Effector memory CD8-positive, alpha-beta T cell (primary cell): ENCODE measurements at regions not wholly inside any gene's neighbourhood (a gene's known extent, or its start where the extent isn't known, plus 50 kb on each side); places are given as distances from the start of the nearest gene placed in this dataset.
A peak's percentile ranks its signal among the peaks of the same experiment; 100 is the strongest.

Experiments used
- ATAC-seq: fragments of 150-1000 bp; cut with Tn5 transposase; replicated peaks from 2 replicates; pipeline ENCODE4 v1.10.0; 2021; ENCODE audit warnings: mild to moderate bottlenecking, moderate library complexity
- DNase-seq, 3 experiments: peaks; one replicate each; pipeline ENCODE4 v3.0.0; 2021
- H3K27ac Mint-ChIP-seq, 2 donors: one replicate each; pipeline ENCODE4 v1.8.0; 2022; ENCODE audit warnings: mild to moderate bottlenecking in 2 of 2, mixed read lengths in 2 of 2, moderate library complexity in 2 of 2
- H3K27me3 Mint-ChIP-seq, 2 donors: one replicate each; pipeline ENCODE4 v1.8.0; 2022; ENCODE audit warnings: mixed read lengths in 2 of 2
- H3K36me3 Mint-ChIP-seq: one replicate; pipeline ENCODE4 v1.8.0; 2022; ENCODE audit warnings: mild to moderate bottlenecking, moderate library complexity, mixed read lengths; ENCODE audit not compliant: insufficient read depth
- H3K4me1 Mint-ChIP-seq, 2 donors: one replicate each; pipeline ENCODE4 v1.8.0; 2022; ENCODE audit warnings: low read depth in 2 of 2, mixed read lengths in 2 of 2
- H3K4me3 Mint-ChIP-seq, 2 donors: one replicate each; pipeline ENCODE4 v1.8.0; 2022; ENCODE audit warnings: mild to moderate bottlenecking in 2 of 2, mixed read lengths in 2 of 2, moderate library complexity in 2 of 2
- H3K9me3 Mint-ChIP-seq, 2 donors: one replicate each; pipeline ENCODE4 v1.8.0; 2022; ENCODE audit warnings: mixed read lengths in 2 of 2

DNA sequence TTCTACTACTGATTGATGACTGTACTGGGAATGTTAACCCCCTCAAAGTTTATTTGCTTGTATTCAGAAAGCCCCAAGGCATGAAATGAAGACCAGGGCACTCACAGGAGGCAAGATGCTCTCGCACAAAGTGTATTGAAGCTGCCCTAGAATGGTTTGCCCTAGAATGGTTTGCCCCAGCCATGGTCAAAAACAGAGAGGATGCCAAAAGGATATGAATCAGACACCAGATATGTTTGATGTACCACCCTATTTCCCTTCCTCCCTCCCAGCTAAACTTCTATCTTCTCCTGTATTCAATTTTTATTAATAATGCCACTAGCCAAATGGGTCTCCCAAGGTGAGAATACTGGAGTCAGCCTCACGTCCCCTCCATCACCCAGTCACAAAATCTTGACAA, 101.3 kb downstream of the TMCO5A start:
- Mint-ChIP-seq H3K4me1 (peaks cover 0 to 7% of the 10 kb centered on the region in 2 donors), H3K27ac (no peak overlapping the region), H3K27me3 (peaks cover 5 to 45% of the 10 kb centered on the region in 2 donors), H3K9me3 (peaks cover 0 to 2% of the 10 kb centered on the region in 2 donors), H3K4me3 (no peak overlapping the region), H3K36me3 (no peaks in the 10 kb centered on the region)
- no peak for DNase-seq
- no peak for ATAC-seq

DNA sequence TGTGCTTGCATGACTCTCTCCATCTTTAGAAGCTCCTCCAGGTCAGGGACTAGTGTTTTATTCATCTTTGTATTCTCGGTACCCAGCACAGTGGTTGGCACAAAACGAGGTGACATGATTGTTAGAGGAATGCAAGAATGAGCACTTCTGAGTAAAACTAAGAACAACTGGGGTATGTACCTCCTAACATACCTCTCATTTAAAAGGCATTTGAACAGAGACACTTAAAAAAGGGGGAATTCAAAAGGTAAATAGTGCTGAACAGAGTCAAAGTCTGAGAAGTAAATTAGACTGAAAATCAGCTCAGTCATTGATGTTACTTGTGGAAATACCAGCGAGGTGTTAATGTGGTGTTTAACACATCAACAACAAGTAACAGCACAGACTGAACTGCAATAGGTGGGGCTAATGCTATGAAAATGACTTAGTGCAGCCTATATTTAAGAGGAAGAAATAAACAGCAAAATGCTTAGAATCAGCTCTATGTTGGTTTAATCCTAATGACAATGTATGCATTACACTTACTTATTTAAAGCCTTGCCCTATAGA, 102.4 kb downstream of the TMCO5A start:
- Mint-ChIP-seq H3K4me1 (peaks cover 0 to 7% of the 10 kb centered on the region in 2 donors), H3K4me3 (no peak overlapping the region)

DNA sequence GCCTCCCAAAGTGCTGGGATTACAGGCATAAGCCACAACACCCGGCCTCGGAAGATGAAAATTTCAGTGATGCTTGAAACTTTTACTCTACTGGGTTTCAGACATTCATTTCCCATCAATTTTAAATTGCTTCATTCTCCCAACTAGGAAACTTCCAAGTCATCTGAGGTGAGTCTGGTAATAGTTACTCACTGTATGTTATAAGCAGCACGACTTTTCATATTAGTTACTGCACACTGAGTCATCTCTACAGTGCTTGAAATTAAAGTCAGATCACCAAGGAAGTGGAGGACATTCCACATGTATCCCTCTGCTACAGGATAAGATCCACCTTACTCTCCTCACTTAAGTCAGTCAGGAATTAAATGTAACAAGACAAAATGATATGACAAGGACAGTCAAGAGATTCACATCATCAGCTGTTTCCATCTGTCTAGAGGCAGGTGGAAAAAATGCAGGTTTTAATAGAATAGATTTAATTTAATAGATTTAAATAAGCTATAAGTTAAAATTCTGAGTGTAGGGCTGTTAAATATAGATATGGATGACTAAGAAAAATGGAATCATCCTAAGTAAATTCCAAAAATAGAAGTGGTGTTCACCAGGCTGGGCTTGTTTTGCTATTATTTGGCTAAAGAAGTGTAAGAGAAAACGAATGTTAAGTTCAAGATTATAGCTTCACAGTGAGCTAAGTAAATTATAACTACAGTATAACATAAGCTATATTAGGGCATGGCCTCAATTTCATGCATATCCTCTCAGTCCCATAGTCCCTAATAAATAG, 104.4 kb downstream of the TMCO5A start:
- DNase-seq (no peak), ATAC-seq (no peak)
- Mint-ChIP-seq H3K27ac (no peak overlapping the region), H3K4me1 (peaks cover 2 to 12% of the 10 kb centered on the region in 2 donors), H3K36me3 (no peaks in the 10 kb centered on the region), H3K9me3 (no peaks in the 10 kb centered on the region), H3K27me3 (peaks cover 0 to 47% of the 10 kb centered on the region in 2 donors), H3K4me3 (no peak overlapping the region)

More for the DNA sequence above, 102.4 kb downstream of the TMCO5A start:
- Mint-ChIP-seq H3K27ac (no peak overlapping the region), H3K36me3 (no peaks in the 10 kb centered on the region), H3K27me3 (peaks cover 0 to 37% of the 10 kb centered on the region in 2 donors), H3K9me3 (no peaks in the 10 kb centered on the region)
- DNase-seq (no peak), ATAC-seq (no peak)

DNA sequence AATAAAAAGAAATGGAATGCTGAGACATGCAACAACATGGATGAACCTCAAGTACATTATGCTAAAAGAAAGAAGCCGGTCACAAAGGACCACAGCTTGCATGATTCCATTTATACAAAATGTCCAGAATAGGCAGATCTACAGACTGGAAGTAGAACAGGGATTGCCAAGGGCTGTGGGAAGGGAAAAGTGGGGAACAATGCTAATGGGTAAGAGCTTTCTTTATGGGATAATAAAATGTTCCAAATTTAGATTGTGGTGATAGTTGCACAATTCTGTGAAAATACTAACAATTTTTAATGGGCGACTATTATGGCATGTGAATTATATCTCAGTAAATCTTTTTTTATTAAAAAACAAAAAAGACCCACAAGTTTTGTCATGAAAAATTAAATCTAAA, 106.2 kb downstream of the TMCO5A start:
- no peak overlapping the region for H3K27ac Mint-ChIP-seq
- peaks cover 0 to 39% of the 10 kb centered on the region in 2 donors for H3K27me3 Mint-ChIP-seq
- no peaks in the 10 kb centered on the region for H3K9me3 Mint-ChIP-seq
- ATAC-seq: no peak
- no peaks in the 10 kb centered on the region for H3K36me3 Mint-ChIP-seq
- peaks cover 2 to 12% of the 10 kb centered on the region in 2 donors for H3K4me1 Mint-ChIP-seq
- no peak for DNase-seq
- no peak overlapping the region for H3K4me3 Mint-ChIP-seq

DNA sequence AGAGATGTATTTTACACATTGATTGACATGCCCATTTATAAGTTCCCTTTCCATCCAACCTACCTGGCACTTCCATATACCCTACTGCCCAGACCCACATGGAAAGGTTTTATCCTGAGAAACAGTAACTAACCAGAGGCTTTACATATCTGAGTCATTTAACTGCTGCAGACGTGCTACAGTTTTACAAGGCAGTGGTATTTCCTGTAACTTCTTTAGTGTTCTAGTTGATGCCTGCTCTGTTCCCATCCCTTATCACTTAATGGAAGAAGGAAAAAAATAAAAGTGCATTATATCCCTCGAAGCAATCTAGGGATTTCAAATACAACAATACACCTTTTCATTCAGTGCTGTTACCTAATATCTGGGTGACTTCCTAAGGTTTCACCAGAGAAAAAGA, 107.1 kb downstream of the TMCO5A start:
- H3K36me3 Mint-ChIP-seq: no peaks in the 10 kb centered on the region
- ATAC-seq: no peak
- DNase-seq: no peak
- H3K4me1 Mint-ChIP-seq: peaks cover 2 to 7% of the 10 kb centered on the region in 2 donors
- H3K27ac Mint-ChIP-seq: no peak overlapping the region
- H3K4me3 Mint-ChIP-seq: no peak overlapping the region
- H3K9me3 Mint-ChIP-seq: no peaks in the 10 kb centered on the region
- H3K27me3 Mint-ChIP-seq: peaks cover 0 to 31% of the 10 kb centered on the region in 2 donors

DNA sequence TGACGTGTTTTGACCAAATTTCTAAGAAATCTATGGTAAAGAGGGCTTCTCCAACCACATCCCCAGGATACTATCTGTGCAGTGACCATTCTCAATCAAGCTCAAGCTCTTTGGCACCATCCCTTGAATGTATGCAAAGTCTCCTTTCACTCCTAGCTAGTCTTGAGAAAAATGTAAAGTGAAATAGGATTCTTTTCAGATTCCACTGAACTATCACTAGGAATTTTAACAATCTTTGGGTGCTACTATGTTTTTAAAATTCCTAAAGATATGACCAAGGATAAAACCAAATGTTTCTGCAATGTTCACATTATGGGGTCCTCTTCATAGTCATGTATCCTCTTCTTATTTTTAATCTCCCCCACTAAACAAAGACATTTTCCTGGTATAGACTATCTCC, 107.8 kb downstream of the TMCO5A start:
- ATAC-seq: no peak
- peaks cover 2 to 5% of the 10 kb centered on the region in 2 donors for H3K4me1 Mint-ChIP-seq
- no peaks in the 10 kb centered on the region for H3K9me3 Mint-ChIP-seq
- H3K27me3 Mint-ChIP-seq: peaks cover 0 to 24% of the 10 kb centered on the region in 2 donors
- DNase-seq: no peak
- H3K27ac Mint-ChIP-seq: no peak overlapping the region
- H3K4me3 Mint-ChIP-seq: no peak overlapping the region
- no peaks in the 10 kb centered on the region for H3K36me3 Mint-ChIP-seq

DNA sequence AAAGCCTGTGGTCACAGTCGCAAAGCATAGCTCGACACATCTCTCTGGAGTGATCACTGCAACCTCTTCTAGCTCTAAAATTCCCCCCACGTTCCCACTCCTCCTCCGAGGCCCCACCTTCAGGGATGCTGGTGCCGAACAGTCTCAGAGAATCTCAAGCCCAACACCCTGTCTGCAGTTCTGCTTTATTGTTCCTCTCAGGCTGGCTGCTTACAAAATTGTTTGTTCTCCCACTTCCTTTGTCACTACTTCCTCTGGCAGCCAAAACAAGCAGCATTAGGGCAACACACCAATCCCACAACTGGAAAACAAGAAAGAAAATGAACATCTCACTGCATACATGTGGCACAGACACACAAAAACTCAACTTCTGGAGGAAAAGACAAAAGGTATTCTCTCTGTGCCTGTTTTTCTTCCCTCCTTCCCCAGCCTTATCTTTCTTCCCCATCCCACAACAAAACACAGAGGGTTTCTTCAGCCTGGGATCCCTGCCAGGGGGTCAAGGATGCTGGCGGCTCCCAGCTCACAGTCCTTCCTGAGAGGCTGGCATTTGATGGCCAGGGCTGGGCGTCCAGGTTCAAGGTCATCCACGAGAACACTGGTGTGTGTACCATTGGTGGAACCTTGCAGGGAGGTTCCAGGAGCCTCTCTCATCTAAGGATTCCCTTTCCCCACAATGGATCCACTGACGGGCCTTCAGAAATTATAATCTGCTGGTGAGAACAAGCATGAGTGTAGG, 108.4 kb downstream of the TMCO5A start:
- peaks cover 0 to 21% of the 10 kb centered on the region in 2 donors for H3K27me3 Mint-ChIP-seq

DNA sequence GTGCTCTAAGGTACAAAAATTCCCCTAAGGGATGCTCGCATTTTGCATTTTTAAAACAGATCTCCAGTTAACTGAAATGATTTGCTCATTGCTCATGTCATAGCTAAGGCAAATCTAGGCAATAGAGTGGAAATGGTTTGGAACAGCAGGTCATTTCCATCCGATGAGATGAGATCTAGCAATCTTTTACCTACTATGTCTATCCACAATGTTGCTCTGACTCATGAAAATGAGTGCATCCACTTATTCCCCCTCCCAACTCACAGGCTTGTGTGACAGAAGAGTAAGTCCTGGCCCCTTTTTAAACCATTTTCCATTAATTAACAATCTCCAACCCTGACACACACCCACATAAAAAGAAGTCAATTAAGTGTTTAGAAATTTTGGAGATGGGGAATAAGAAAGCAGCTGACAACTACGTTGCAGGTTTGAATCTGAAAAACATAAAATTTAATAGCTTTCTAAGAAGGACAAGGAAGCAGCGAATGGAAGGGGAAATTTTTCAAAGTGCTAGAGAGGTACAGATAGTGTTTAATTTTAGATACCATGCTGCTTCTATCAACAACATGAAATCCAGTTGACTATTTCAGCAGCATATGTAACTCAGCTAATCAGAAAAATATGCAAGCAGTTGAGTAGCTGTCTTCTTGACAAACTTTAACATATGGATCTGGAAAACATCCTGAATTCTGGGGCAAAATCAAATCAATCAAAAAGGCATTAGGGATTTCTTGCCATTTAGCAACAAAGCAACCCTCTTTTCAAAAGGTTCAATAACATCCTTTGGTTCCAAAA, 112.0 kb downstream of the TMCO5A start:
- ATAC-seq (no peak), DNase-seq (no peak)
- Mint-ChIP-seq H3K4me1 (peaks cover 2 to 5% of the 10 kb centered on the region in 2 donors), H3K36me3 (no peaks in the 10 kb centered on the region), H3K27ac (no peak overlapping the region), H3K27me3 (peaks cover 0 to 11% of the 10 kb centered on the region in 2 donors), H3K4me3 (no peak overlapping the region), H3K9me3 (no peaks in the 10 kb centered on the region)

More for the DNA sequence above, 108.4 kb downstream of the TMCO5A start:
- no peaks in the 10 kb centered on the region for H3K36me3 Mint-ChIP-seq
- no peak overlapping the region for H3K27ac Mint-ChIP-seq
- H3K9me3 Mint-ChIP-seq: no peaks in the 10 kb centered on the region
- no peak for DNase-seq
- H3K4me3 Mint-ChIP-seq: no peak overlapping the region
- peaks cover 2 to 5% of the 10 kb centered on the region in 2 donors for H3K4me1 Mint-ChIP-seq
- ATAC-seq: no peak

DNA sequence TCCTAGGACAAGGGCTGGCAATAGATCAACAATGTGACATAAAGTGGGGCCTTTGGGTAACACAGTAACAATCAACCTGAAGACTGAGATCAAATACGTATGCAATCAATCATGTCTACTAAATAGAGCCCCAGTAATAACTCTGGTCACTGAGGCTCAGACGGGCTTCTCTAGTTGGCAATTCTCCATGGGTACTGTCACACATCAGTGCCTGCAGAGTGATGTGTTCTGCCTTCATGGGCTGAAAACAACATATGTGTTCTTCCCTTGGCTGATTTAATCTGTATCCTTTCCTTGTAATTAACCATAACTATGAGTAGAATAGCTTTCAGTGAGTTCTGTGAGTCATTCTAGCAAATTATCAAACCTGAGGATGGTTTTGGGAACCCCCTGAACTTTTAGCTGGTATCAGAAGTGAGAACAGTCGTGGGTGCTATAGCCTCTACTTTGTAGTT, 113.6 kb downstream of the TMCO5A start:
- DNase-seq (no peak), ATAC-seq (no peak)
- Mint-ChIP-seq H3K4me3 (no peak overlapping the region), H3K27me3 (peaks cover 0 to 3% of the 10 kb centered on the region in 2 donors), H3K27ac (peak overlapping the region in 1 of 2 donors; percentile 71), H3K36me3 (no peaks in the 10 kb centered on the region), H3K9me3 (no peaks in the 10 kb centered on the region), H3K4me1 (no peaks in the 10 kb centered on the region)

DNA sequence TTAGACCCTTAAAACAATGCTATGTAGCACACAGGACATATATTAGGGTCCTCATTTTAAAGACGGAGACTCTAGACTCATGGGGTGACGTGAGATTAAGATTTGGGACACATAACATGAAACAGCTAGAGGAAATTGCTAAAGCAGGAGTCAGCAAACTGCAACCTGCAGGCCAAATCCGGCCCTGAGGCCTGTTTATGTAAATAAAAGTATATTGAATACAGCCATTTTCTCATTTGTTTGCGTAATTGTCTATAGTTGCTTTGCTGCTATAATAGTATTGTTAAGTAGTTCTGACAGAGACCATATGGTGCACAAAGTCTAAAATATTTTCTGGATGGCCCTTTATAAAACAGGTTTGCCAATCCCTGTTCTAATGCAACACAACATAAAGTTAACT, 115.5 kb downstream of the TMCO5A start:
- DNase-seq: no peak
- Mint-ChIP-seq H3K27ac (no peak overlapping the region), H3K4me1 (no peaks in the 10 kb centered on the region), H3K9me3 (no peaks in the 10 kb centered on the region), H3K4me3 (no peak overlapping the region), H3K36me3 (no peaks in the 10 kb centered on the region), H3K27me3 (no peaks in the 10 kb centered on the region)
- no peak for ATAC-seq

DNA sequence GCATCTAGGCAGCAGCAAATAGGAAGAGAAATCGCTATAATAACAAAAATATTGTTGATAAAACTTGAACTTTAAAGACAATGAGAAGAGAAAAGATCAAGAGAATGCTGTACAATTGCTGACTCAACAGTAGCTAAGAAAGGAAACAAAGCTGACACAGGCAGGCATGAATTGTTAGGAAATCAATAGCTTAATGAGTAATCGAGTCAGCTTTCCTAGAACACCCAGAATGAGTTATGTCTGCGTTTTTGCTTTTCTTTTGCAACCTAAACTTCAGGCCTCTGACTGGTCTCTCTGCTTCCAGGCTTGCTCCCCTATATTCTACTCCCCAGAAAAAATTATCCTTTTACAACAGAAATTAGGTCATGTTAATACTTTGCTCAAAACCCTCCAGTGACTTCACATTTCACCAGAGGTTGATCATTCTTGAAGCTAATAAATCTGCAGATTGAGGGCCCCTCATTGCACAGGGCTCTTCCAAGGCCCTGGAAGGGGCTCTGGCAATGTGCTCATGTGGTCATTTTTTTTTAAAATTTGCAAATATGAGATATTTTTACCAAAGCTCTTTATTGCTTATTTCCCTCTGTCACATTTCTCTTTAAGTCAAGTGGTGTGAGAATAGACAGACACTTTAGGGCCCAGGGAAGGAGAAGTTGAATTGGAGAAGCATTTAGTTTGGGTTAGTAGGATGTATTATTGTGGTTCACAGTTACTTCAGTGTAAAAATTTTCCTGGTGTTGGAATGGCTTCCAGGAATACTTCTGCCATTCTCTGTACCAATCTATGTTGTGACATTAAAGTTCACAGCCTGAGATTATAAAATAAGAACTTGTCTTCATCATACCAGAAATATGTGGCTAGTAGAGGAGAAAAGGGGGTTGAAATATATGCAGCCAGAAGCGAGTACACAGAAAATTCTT, 116.3 kb downstream of the TMCO5A start:
- no peak for ATAC-seq

DNA sequence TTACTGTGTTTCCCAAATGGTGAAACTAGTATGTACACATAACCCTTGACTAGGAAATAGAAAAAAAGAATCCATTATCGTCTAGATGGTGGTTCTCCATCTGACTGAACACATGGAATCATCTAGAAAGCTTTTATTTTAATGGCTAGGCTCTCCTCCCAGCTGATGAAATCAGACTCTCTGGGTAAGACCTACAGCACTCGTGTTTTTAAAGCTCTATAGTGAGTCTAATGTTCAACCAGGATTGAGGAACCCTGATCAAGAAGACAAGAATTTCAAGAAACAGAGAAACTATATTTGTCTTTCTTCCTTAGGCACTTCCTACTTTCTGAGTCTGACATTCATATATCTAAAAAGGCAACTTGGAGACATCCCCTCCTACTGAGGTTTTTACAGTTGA, 118.8 kb downstream of the TMCO5A start:
- H3K9me3 Mint-ChIP-seq: no peaks in the 10 kb centered on the region
- no peaks in the 10 kb centered on the region for H3K36me3 Mint-ChIP-seq
- H3K27ac Mint-ChIP-seq: no peak overlapping the region
- no peaks in the 10 kb centered on the region for H3K4me1 Mint-ChIP-seq
- DNase-seq: no peak
- peaks cover 0 to 6% of the 10 kb centered on the region in 2 donors for H3K27me3 Mint-ChIP-seq
- no peak overlapping the region for H3K4me3 Mint-ChIP-seq
- ATAC-seq: no peak

More for the DNA sequence above, 116.3 kb downstream of the TMCO5A start:
- Mint-ChIP-seq H3K27me3 (no peaks in the 10 kb centered on the region), H3K27ac (no peak overlapping the region), H3K4me1 (no peaks in the 10 kb centered on the region), H3K4me3 (no peak overlapping the region), H3K9me3 (no peaks in the 10 kb centered on the region), H3K36me3 (no peaks in the 10 kb centered on the region)
- no peak for DNase-seq
